ENCODE measurements at regions not wholly inside any gene's neighbourhood (a gene's known extent, or its start where the extent isn't known, plus 50 kb on each side); places are given as distances from the start of the nearest gene placed in this dataset.
"Not testable (repeated sequence)": the region's sequence is repeated elsewhere in the genome, so short reads cannot be mapped to it uniquely, and the experiment has no call there.

DNA sequence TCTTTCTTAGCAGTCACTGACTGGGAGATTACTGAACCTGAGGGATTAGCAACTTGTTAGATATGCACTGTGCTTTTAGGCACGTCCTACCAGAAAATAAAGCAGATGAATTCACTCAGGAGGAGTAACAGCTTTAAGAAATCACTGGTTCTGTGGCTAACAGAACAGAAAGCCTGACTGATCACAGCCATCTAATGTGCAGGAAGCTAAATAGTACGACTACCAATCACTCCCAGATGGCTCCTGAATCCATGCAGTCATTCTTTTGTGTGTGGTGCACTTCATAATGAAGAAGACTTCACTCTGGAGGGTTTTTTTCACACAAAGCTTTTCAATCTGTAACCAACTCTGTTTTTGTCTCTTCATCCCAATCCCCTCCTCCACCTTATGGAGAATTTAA lies 305.3 kb upstream of the INTU start:
- 88% methylated on average over 1 of the region's 2 CpGs for WGBS (ENCODE audit: insufficient coverage)
- DNase-seq: no peak
- no peak overlapping the region for H3K27ac ChIP-seq (ENCODE audit: insufficient read depth in 1 of 2, low read depth in 1 of 2, low read length in 2 of 2, poor library complexity in 1 of 2, severe bottlenecking in 2 of 2)
- ChIA-PET POLR2A (no interaction called here), CTCF (no interaction called here)
- H3K4me1 ChIP-seq (ENCODE audit: control extremely low read depth in 1 of 4, control insufficient read depth in 4 of 4, insufficient read depth in 4 of 4, low read length in 3 of 4): no peaks in the 10 kb centered on the region
- H3K36me3 ChIP-seq (ENCODE audit: control insufficient read depth in 4 of 4, insufficient read depth in 4 of 4, low read length in 3 of 4): no peaks in the 10 kb centered on the region
- H3K4me3 ChIP-seq (ENCODE audit: control insufficient read depth in 1 of 7, extremely low read depth in 1 of 7, insufficient read depth in 4 of 7, low read depth in 2 of 7, low read length in 6 of 7): no peak overlapping the region
- H3K9me3 ChIP-seq (ENCODE audit: control extremely low read depth in 1 of 5, control insufficient read depth in 4 of 5, insufficient read depth in 2 of 5, low read depth in 1 of 5, low read length in 4 of 5): peaks cover 0 to 9% (median 2%) of the 10 kb centered on the region in 5 experiments
- H3K27me3 ChIP-seq (replicated peaks in 2 of 5; ENCODE audit: control insufficient read depth in 4 of 5, insufficient read depth in 5 of 5, low read length in 4 of 5): no peaks in the 10 kb centered on the region

DNA sequence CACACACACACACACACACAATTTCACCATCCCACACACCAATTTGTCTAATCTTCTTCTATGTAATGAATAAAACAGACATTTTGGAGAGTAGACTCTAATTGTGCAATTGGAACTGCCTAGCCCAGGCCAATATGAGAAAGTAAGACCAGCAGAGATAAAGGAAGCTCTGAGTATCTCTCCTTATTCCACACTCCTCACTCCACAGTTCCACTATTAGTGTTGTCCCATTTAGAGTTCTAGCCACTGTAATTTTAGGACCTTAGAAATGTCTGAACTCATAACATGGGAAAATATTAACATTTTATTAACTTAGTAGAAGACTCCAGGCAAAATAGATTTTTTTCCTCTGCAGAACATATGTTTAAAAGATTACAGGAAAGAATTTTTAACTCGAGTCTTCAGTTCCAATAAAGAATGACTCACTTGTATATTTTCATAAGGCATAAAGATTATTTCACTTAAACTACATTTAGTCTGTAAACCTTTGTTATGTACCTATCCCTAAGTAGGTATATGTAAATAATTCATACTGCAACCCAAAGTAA lies 297.6 kb upstream of the INTU start:
- H3K27ac ChIP-seq (ENCODE audit: insufficient read depth in 1 of 2, low read depth in 1 of 2, low read length in 2 of 2, poor library complexity in 1 of 2, severe bottlenecking in 2 of 2): no peak overlapping the region
- ChIA-PET POLR2A (no interaction called here), CTCF (no interaction called here)
- no peak overlapping the region for H3K4me3 ChIP-seq (ENCODE audit: control insufficient read depth in 1 of 7, extremely low read depth in 1 of 7, insufficient read depth in 4 of 7, low read depth in 2 of 7, low read length in 6 of 7)
- no peaks in the 10 kb centered on the region for H3K36me3 ChIP-seq (ENCODE audit: control insufficient read depth in 4 of 4, insufficient read depth in 4 of 4, low read length in 3 of 4)
- no CpG with 5 or more reads among the region's 1 CpG for WGBS (ENCODE audit: insufficient coverage)
- no peaks in the 10 kb centered on the region for H3K9me3 ChIP-seq (ENCODE audit: control extremely low read depth in 1 of 5, control insufficient read depth in 4 of 5, insufficient read depth in 2 of 5, low read depth in 1 of 5, low read length in 4 of 5)
- H3K27me3 ChIP-seq (replicated peaks in 2 of 5; ENCODE audit: control insufficient read depth in 4 of 5, insufficient read depth in 5 of 5, low read length in 4 of 5): no peaks in the 10 kb centered on the region
- no peak for DNase-seq
- no peaks in the 10 kb centered on the region for H3K4me1 ChIP-seq (ENCODE audit: control extremely low read depth in 1 of 4, control insufficient read depth in 4 of 4, insufficient read depth in 4 of 4, low read length in 3 of 4)

DNA sequence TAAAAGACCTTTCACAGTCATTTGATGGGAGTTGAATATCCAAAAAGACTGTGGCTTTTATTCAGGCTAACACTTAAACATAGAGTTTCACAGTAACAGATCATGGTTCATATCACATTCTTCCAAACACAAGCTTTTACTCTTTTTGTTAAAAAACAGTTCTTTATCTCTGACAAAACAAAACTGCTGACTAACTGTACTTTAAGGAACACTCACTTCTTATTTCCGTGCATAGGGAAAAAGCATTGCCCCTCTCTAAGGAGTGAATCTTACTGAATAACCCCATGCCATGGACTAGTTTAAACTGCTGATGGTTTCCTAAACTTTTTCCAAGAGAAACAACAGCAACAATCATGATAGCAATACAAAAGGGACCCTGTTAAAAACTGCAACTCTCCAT lies 297.0 kb upstream of the INTU start:
- no peaks in the 10 kb centered on the region for H3K36me3 ChIP-seq (ENCODE audit: control insufficient read depth in 4 of 4, insufficient read depth in 4 of 4, low read length in 3 of 4)
- no peaks in the 10 kb centered on the region for H3K9me3 ChIP-seq (ENCODE audit: control extremely low read depth in 1 of 5, control insufficient read depth in 4 of 5, insufficient read depth in 2 of 5, low read depth in 1 of 5, low read length in 4 of 5)
- H3K4me3 ChIP-seq (ENCODE audit: control insufficient read depth in 1 of 7, extremely low read depth in 1 of 7, insufficient read depth in 4 of 7, low read depth in 2 of 7, low read length in 6 of 7): no peak overlapping the region
- no peaks in the 10 kb centered on the region for H3K4me1 ChIP-seq (ENCODE audit: control extremely low read depth in 1 of 4, control insufficient read depth in 4 of 4, insufficient read depth in 4 of 4, low read length in 3 of 4)
- WGBS (ENCODE audit: insufficient coverage): 60% methylated on average over 1 of the region's 1 CpG
- CTCF ChIA-PET: no interaction called here
- H3K27ac ChIP-seq (ENCODE audit: insufficient read depth in 1 of 2, low read depth in 1 of 2, low read length in 2 of 2, poor library complexity in 1 of 2, severe bottlenecking in 2 of 2): no peak overlapping the region
- no peaks in the 10 kb centered on the region for H3K27me3 ChIP-seq (replicated peaks in 2 of 5; ENCODE audit: control insufficient read depth in 4 of 5, insufficient read depth in 5 of 5, low read length in 4 of 5)
- POLR2A ChIA-PET: no interaction called here
- no peak for DNase-seq

DNA sequence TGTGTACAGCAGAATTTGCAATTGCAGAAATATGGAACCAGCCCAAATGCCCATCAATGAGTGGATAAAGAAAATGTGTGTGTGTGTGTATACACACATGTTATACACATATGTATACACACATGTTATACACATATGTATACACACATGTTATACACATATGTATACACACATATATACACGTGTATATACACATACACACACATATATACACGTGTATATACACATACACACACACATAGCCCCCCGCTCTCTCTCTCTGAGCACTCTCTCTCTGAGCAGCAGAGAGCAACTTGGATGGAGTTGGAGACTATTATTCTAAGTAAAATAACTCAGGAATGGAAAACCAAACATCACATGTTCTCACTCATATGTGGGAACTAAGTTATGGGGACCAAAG lies 289.6 kb upstream of the INTU start:
- WGBS (ENCODE audit: insufficient coverage): 72% methylated on average over 2 of the region's 3 CpGs
- H3K36me3 ChIP-seq (ENCODE audit: control insufficient read depth in 4 of 4, insufficient read depth in 4 of 4, low read length in 3 of 4); H3K27ac ChIP-seq (ENCODE audit: insufficient read depth in 1 of 2, low read depth in 1 of 2, low read length in 2 of 2, poor library complexity in 1 of 2, severe bottlenecking in 2 of 2); H3K9me3 ChIP-seq (ENCODE audit: control extremely low read depth in 1 of 5, control insufficient read depth in 4 of 5, insufficient read depth in 2 of 5, low read depth in 1 of 5, low read length in 4 of 5); CTCF ChIA-PET; POLR2A ChIA-PET; H3K4me1 ChIP-seq (ENCODE audit: control extremely low read depth in 1 of 4, control insufficient read depth in 4 of 4, insufficient read depth in 4 of 4, low read length in 3 of 4); DNase-seq; H3K27me3 ChIP-seq (replicated peaks in 2 of 5; ENCODE audit: control insufficient read depth in 4 of 5, insufficient read depth in 5 of 5, low read length in 4 of 5); H3K4me3 ChIP-seq (ENCODE audit: control insufficient read depth in 1 of 7, extremely low read depth in 1 of 7, insufficient read depth in 4 of 7, low read depth in 2 of 7, low read length in 6 of 7): not testable (repeated sequence)

DNA sequence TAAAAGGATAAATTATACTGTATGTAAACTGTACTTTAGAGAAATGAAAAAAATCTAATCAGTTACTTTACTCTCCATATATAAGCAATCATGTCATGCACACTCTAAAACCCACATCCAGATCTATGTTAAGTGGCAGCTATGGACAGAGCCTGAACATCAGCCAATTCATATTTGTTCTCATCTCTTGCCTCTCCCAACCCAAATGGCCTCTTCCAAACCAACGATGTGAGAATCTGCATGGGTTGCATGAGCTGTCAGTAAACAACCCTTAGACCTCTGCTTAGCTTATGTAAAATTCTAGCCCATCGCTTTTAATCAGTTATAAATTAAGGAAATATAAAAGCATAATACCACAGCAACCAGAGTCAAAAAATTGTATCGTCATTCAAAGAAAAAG lies 288.7 kb upstream of the INTU start:
- CTCF ChIA-PET: interaction anchor here (1.0 kb wide), 1 partner anchor 10 kb away, joined by 3 read pairs; no protein-coding TSS in a partner anchor
- H3K27ac ChIP-seq (ENCODE audit: insufficient read depth in 1 of 2, low read depth in 1 of 2, low read length in 2 of 2, poor library complexity in 1 of 2, severe bottlenecking in 2 of 2): no peak overlapping the region
- DNase-seq: no peak
- POLR2A ChIA-PET: no interaction called here
- no peaks in the 10 kb centered on the region for H3K36me3 ChIP-seq (ENCODE audit: control insufficient read depth in 4 of 4, insufficient read depth in 4 of 4, low read length in 3 of 4)
- WGBS (ENCODE audit: insufficient coverage): 100% methylated on average over 2 of the region's 3 CpGs
- H3K4me1 ChIP-seq (ENCODE audit: control extremely low read depth in 1 of 4, control insufficient read depth in 4 of 4, insufficient read depth in 4 of 4, low read length in 3 of 4): no peaks in the 10 kb centered on the region
- no peaks in the 10 kb centered on the region for H3K9me3 ChIP-seq (ENCODE audit: control extremely low read depth in 1 of 5, control insufficient read depth in 4 of 5, insufficient read depth in 2 of 5, low read depth in 1 of 5, low read length in 4 of 5)
- no peak overlapping the region for H3K4me3 ChIP-seq (ENCODE audit: control insufficient read depth in 1 of 7, extremely low read depth in 1 of 7, insufficient read depth in 4 of 7, low read depth in 2 of 7, low read length in 6 of 7)
- H3K27me3 ChIP-seq (replicated peaks in 2 of 5; ENCODE audit: control insufficient read depth in 4 of 5, insufficient read depth in 5 of 5, low read length in 4 of 5): no peaks in the 10 kb centered on the region

DNA sequence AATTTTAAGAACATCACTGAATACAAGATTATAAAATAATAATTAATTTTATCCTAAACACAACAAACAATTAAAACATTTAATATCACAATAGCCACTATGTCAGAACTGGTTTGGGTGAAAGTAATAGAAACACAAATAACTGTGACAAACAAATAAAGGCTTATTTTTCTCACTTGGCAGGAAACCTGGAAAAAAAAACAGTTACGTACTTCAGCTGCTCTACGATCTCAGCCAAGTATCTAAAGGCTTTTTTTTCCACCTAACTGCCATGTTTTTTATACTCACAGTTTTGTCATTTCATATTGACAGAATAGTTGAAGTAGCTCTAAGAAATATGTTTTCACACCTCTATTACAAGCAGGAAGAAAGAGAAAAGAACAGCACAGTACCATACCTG lies 284.8 kb upstream of the INTU start:
- Histone ChIP-seq H3K27ac (ENCODE audit: insufficient read depth in 1 of 2, low read depth in 1 of 2, low read length in 2 of 2, poor library complexity in 1 of 2, severe bottlenecking in 2 of 2) (no peak overlapping the region), H3K4me3 (ENCODE audit: control insufficient read depth in 1 of 7, extremely low read depth in 1 of 7, insufficient read depth in 4 of 7, low read depth in 2 of 7, low read length in 6 of 7) (no peak overlapping the region), H3K9me3 (ENCODE audit: control extremely low read depth in 1 of 5, control insufficient read depth in 4 of 5, insufficient read depth in 2 of 5, low read depth in 1 of 5, low read length in 4 of 5) (no peaks in the 10 kb centered on the region), H3K27me3 (replicated peaks in 2 of 5; ENCODE audit: control insufficient read depth in 4 of 5, insufficient read depth in 5 of 5, low read length in 4 of 5) (no peaks in the 10 kb centered on the region), H3K36me3 (ENCODE audit: control insufficient read depth in 4 of 4, insufficient read depth in 4 of 4, low read length in 3 of 4) (no peaks in the 10 kb centered on the region), H3K4me1 (ENCODE audit: control extremely low read depth in 1 of 4, control insufficient read depth in 4 of 4, insufficient read depth in 4 of 4, low read length in 3 of 4) (no peaks in the 10 kb centered on the region)
- CTCF ChIA-PET: no interaction called here
- POLR2A ChIA-PET: no interaction called here
- WGBS (ENCODE audit: insufficient coverage): no CpG with 5 or more reads among the region's 2 CpGs
- DNase-seq: no peak

DNA sequence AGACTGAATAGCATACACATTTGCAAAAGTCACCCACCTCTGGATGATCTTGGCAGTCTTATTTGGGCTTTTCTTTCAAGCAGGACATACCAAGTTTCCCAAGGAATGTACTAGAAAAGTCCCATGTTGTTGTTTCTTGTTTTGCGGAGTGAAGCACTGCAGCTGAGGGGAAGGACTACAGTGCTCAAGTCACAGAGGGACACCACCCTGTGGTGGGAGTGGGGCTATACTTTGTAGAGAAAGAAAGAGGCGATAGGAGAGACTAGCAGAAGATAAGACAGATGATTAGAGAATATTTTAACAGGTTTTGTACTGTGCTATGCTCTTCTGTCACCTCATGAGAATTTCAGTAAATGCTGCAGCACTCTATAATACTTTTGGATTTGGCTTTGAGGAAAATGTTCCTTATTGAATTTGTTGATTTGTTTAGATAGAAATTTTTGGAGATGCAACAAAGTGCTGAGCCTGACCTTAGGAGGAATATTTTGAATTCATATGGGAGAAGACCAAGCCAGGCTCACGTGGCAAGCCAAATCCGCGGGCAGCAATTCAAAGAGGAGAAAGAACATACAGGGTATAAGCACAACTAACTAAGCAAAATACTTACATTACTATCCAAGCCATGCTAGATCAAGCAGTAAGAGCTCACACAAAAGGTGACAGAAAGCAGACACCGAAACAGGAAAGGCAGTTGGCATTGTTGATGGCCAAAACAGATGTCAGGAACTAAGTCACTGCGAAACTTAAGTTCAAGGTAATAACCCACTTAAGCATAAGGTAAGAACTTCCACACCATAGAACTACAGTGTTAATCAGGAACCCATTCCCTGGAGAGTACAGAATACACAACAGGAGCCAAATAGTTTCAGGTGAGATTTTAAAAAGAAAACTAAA lies 280.3 kb upstream of the INTU start:
- no peak for DNase-seq
- H3K9me3 ChIP-seq (ENCODE audit: control extremely low read depth in 1 of 5, control insufficient read depth in 4 of 5, insufficient read depth in 2 of 5, low read depth in 1 of 5, low read length in 4 of 5): no peaks in the 10 kb centered on the region
- no peak overlapping the region for H3K4me3 ChIP-seq (ENCODE audit: control insufficient read depth in 1 of 7, extremely low read depth in 1 of 7, insufficient read depth in 4 of 7, low read depth in 2 of 7, low read length in 6 of 7)
- H3K27ac ChIP-seq (ENCODE audit: insufficient read depth in 1 of 2, low read depth in 1 of 2, low read length in 2 of 2, poor library complexity in 1 of 2, severe bottlenecking in 2 of 2): no peak overlapping the region
- no peaks in the 10 kb centered on the region for H3K36me3 ChIP-seq (ENCODE audit: control insufficient read depth in 4 of 4, insufficient read depth in 4 of 4, low read length in 3 of 4)
- ChIA-PET CTCF (no interaction called here), POLR2A (no interaction called here)
- no peaks in the 10 kb centered on the region for H3K27me3 ChIP-seq (replicated peaks in 2 of 5; ENCODE audit: control insufficient read depth in 4 of 5, insufficient read depth in 5 of 5, low read length in 4 of 5)
- H3K4me1 ChIP-seq (ENCODE audit: control extremely low read depth in 1 of 4, control insufficient read depth in 4 of 4, insufficient read depth in 4 of 4, low read length in 3 of 4): no peaks in the 10 kb centered on the region
- 86% methylated on average over 3 of the region's 7 CpGs for WGBS (ENCODE audit: insufficient coverage)
